ENCODE measurements at regions not wholly inside any gene's neighbourhood (a gene's known extent, or its start where the extent isn't known, plus 50 kb on each side); places are given as distances from the start of the nearest gene placed in this dataset.
"Not testable (repeated sequence)": the region's sequence is repeated elsewhere in the genome, so short reads cannot be mapped to it uniquely, and the experiment has no call there.

- intact Hi-C loops (cut with DNase I), result no loop called here
- ATAC-seq (no peak), DNase-seq (no peak)
- Histone ChIP-seq H3K27ac (ENCODE audit: low read length) (no peak overlapping the region), H3K4me1 (ENCODE audit: control insufficient read depth, insufficient read depth, low read length) (no peaks in the 10 kb centered on the region), H3K4me3 (ENCODE audit: low read length) (no peak overlapping the region), H3K9me3 (ENCODE audit: control insufficient read depth, low read length) (no peaks in the 10 kb centered on the region), H3K27me3 (ENCODE audit: control insufficient read depth, insufficient read depth) (no peaks in the 10 kb centered on the region)
- 85% methylated on average over 2 of the region's 2 CpGs for WGBS
These were observed 270.9 kb downstream of the CCSER2 start for GRCh38 chr10:84599254-84599653.

- H3K4me3 ChIP-seq (ENCODE audit: low read length), result no peak overlapping the region
- H3K4me1 ChIP-seq (ENCODE audit: control insufficient read depth, insufficient read depth, low read length), result no peaks in the 10 kb centered on the region
- H3K27ac ChIP-seq (ENCODE audit: low read length), result no peak overlapping the region
- no peaks in the 10 kb centered on the region for H3K27me3 ChIP-seq (ENCODE audit: control insufficient read depth, insufficient read depth)
- intact Hi-C loops (cut with DNase I), result no loop called here
- 88% methylated on average over 6 of the region's 6 CpGs for WGBS
- no peak for DNase-seq
- no peak for ATAC-seq
- no peaks in the 10 kb centered on the region for H3K9me3 ChIP-seq (ENCODE audit: control insufficient read depth, low read length)
These were observed 272.6 kb downstream of the CCSER2 start for GRCh38 chr10:84600947-84601346.

- H3K9me3 ChIP-seq (ENCODE audit: control insufficient read depth, low read length); DNase-seq; H3K27ac ChIP-seq (ENCODE audit: low read length); intact Hi-C loops (cut with DNase I); H3K4me1 ChIP-seq (ENCODE audit: control insufficient read depth, insufficient read depth, low read length); H3K27me3 ChIP-seq (ENCODE audit: control insufficient read depth, insufficient read depth); ATAC-seq; H3K4me3 ChIP-seq (ENCODE audit: low read length): not testable (repeated sequence)
- WGBS, result 66% methylated on average over 14 of the region's 14 CpGs
These were observed 274.2 kb downstream of the CCSER2 start for GRCh38 chr10:84602543-84602942.

GRCh38 chr10:84603971-84604370 lies 275.6 kb downstream of the CCSER2 start:
- Histone ChIP-seq H3K27me3 (ENCODE audit: control insufficient read depth, insufficient read depth) (no peaks in the 10 kb centered on the region), H3K27ac (ENCODE audit: low read length) (no peak overlapping the region), H3K9me3 (ENCODE audit: control insufficient read depth, low read length) (no peaks in the 10 kb centered on the region), H3K4me3 (ENCODE audit: low read length) (no peak overlapping the region), H3K4me1 (ENCODE audit: control insufficient read depth, insufficient read depth, low read length) (no peaks in the 10 kb centered on the region)
- DNase-seq (no peak), ATAC-seq (no peak)
- intact Hi-C loops (cut with DNase I), result no loop called here
- 41% methylated on average over 2 of the region's 2 CpGs for WGBS

GRCh38 chr10:84605802-84606201 lies 277.4 kb downstream of the CCSER2 start:
- intact Hi-C loops (cut with DNase I), result no loop called here
- no peak for ATAC-seq
- Histone ChIP-seq H3K4me1 (ENCODE audit: control insufficient read depth, insufficient read depth, low read length) (no peaks in the 10 kb centered on the region), H3K27ac (ENCODE audit: low read length) (no peak overlapping the region), H3K27me3 (ENCODE audit: control insufficient read depth, insufficient read depth) (no peaks in the 10 kb centered on the region), H3K4me3 (ENCODE audit: low read length) (no peak overlapping the region), H3K9me3 (ENCODE audit: control insufficient read depth, low read length) (no peaks in the 10 kb centered on the region)
- 90% methylated on average over 6 of the region's 6 CpGs for WGBS
- DNase-seq, result no peak

GRCh38 chr10:84606428-84606827 lies 278.0 kb downstream of the CCSER2 start:
- Histone ChIP-seq H3K27me3 (ENCODE audit: control insufficient read depth, insufficient read depth) (no peaks in the 10 kb centered on the region), H3K4me3 (ENCODE audit: low read length) (no peak overlapping the region), H3K27ac (ENCODE audit: low read length) (no peak overlapping the region), H3K4me1 (ENCODE audit: control insufficient read depth, insufficient read depth, low read length) (no peaks in the 10 kb centered on the region), H3K9me3 (ENCODE audit: control insufficient read depth, low read length) (no peaks in the 10 kb centered on the region)
- intact Hi-C loops (cut with DNase I), result no loop called here
- ATAC-seq, result no peak
- 67% methylated on average over 3 of the region's 3 CpGs for WGBS
- no peak for DNase-seq

- Histone ChIP-seq H3K4me1 (ENCODE audit: control insufficient read depth, insufficient read depth, low read length) (no peaks in the 10 kb centered on the region), H3K9me3 (ENCODE audit: control insufficient read depth, low read length) (no peaks in the 10 kb centered on the region), H3K27ac (ENCODE audit: low read length) (no peak overlapping the region), H3K4me3 (ENCODE audit: low read length) (no peak overlapping the region), H3K27me3 (ENCODE audit: control insufficient read depth, insufficient read depth) (no peaks in the 10 kb centered on the region)
- ATAC-seq (no peak), DNase-seq (no peak)
- WGBS, result 83% methylated on average over 4 of the region's 4 CpGs
- intact Hi-C loops (cut with DNase I), result no loop called here
These were observed 278.7 kb downstream of the CCSER2 start for GRCh38 chr10:84607044-84607443.

- intact Hi-C loops (cut with DNase I), result no loop called here
- H3K27me3 ChIP-seq (ENCODE audit: control insufficient read depth, insufficient read depth), result no peaks in the 10 kb centered on the region
- H3K4me1 ChIP-seq (ENCODE audit: control insufficient read depth, insufficient read depth, low read length), result no peaks in the 10 kb centered on the region
- no peak overlapping the region for H3K27ac ChIP-seq (ENCODE audit: low read length)
- no peaks in the 10 kb centered on the region for H3K9me3 ChIP-seq (ENCODE audit: control insufficient read depth, low read length)
- no peak for DNase-seq
- WGBS, result 47% methylated on average over 9 of the region's 9 CpGs
- no peak for ATAC-seq
- H3K4me3 ChIP-seq (ENCODE audit: low read length), result no peak overlapping the region
These were observed 279.1 kb downstream of the CCSER2 start for GRCh38 chr10:84607523-84607922.

- no peak for DNase-seq
- 89% methylated on average over 4 of the region's 4 CpGs for WGBS
- Histone ChIP-seq H3K9me3 (ENCODE audit: control insufficient read depth, low read length) (no peaks in the 10 kb centered on the region), H3K27ac (ENCODE audit: low read length) (no peak overlapping the region), H3K4me3 (ENCODE audit: low read length) (no peak overlapping the region), H3K27me3 (ENCODE audit: control insufficient read depth, insufficient read depth) (no peaks in the 10 kb centered on the region), H3K4me1 (ENCODE audit: control insufficient read depth, insufficient read depth, low read length) (no peaks in the 10 kb centered on the region)
- intact Hi-C loops (cut with DNase I), result no loop called here
- no peak for ATAC-seq
These were observed 279.7 kb downstream of the CCSER2 start for GRCh38 chr10:84608126-84608525.

GRCh38 chr10:84613336-84614021 lies 285.1 kb downstream of the CCSER2 start:
- no peak overlapping the region for H3K27ac ChIP-seq (ENCODE audit: low read length)
- H3K4me1 ChIP-seq (ENCODE audit: control insufficient read depth, insufficient read depth, low read length), result no peaks in the 10 kb centered on the region
- intact Hi-C loops (cut with DNase I), result loop anchor here in 2 of 4 donors (5.0 to 10.0 kb wide), 2 partner anchors 129 to 131 kb away; no protein-coding TSS in a partner anchor
- no peak overlapping the region for H3K4me3 ChIP-seq (ENCODE audit: low read length)
- DNase-seq (no peak), ATAC-seq (peak; percentile 84 to 88)
- 29% methylated on average over 7 of the region's 7 CpGs for WGBS
- no peaks in the 10 kb centered on the region for H3K27me3 ChIP-seq (ENCODE audit: control insufficient read depth, insufficient read depth)
- no peaks in the 10 kb centered on the region for H3K9me3 ChIP-seq (ENCODE audit: control insufficient read depth, low read length)

GRCh38 chr10:84626397-84627087 lies 298.2 kb downstream of the CCSER2 start:
- no peaks in the 10 kb centered on the region for H3K9me3 ChIP-seq (ENCODE audit: control insufficient read depth, low read length)
- WGBS, result 70% methylated on average over 6 of the region's 6 CpGs
- intact Hi-C loops (cut with DNase I), result no loop called here
- ATAC-seq (no peak), DNase-seq (no peak)
- H3K4me3 ChIP-seq (ENCODE audit: low read length), result no peak overlapping the region
- no peaks in the 10 kb centered on the region for H3K27me3 ChIP-seq (ENCODE audit: control insufficient read depth, insufficient read depth)
- no peak overlapping the region for H3K27ac ChIP-seq (ENCODE audit: low read length)
- H3K4me1 ChIP-seq (ENCODE audit: control insufficient read depth, insufficient read depth, low read length), result no peaks in the 10 kb centered on the region

All from right cardiac atrium (tissue), 5 donors.